ENCODE measurements at regions not wholly inside any gene's neighbourhood (a gene's known extent, or its start where the extent isn't known, plus 50 kb on each side); places are given as distances from the start of the nearest gene placed in this dataset.

GRCh38 chr2:58521803-58522554 lies 280.9 kb upstream of the FANCL start:
- no peaks in the 10 kb centered on the region for H3K27me3 Mint-ChIP-seq
- H3K4me3 Mint-ChIP-seq, result no peak overlapping the region
- H3K4me1 Mint-ChIP-seq (ENCODE audit: low read depth), result no peaks in the 10 kb centered on the region
- H3K9me3 Mint-ChIP-seq, result no peaks in the 10 kb centered on the region
- H3K27ac Mint-ChIP-seq, result no peak overlapping the region
- H3K36me3 Mint-ChIP-seq (ENCODE audit: low read depth), result no peaks in the 10 kb centered on the region

- Mint-ChIP-seq H3K9me3 (no peaks in the 10 kb centered on the region), H3K4me1 (ENCODE audit: low read depth) (no peaks in the 10 kb centered on the region), H3K27ac (no peak overlapping the region), H3K36me3 (ENCODE audit: low read depth) (no peaks in the 10 kb centered on the region), H3K4me3 (no peak overlapping the region), H3K27me3 (no peaks in the 10 kb centered on the region)
These were observed 279.8 kb upstream of the FANCL start for GRCh38 chr2:58520903-58521302.

- no peaks in the 10 kb centered on the region for H3K9me3 Mint-ChIP-seq
These were observed 276.8 kb upstream of the FANCL start for GRCh38 chr2:58517881-58518280.

GRCh38 chr2:58516695-58517094 lies 275.6 kb upstream of the FANCL start:
- Mint-ChIP-seq H3K9me3 (no peaks in the 10 kb centered on the region), H3K27ac (no peak overlapping the region), H3K4me1 (ENCODE audit: low read depth) (no peaks in the 10 kb centered on the region), H3K36me3 (ENCODE audit: low read depth) (no peaks in the 10 kb centered on the region), H3K4me3 (no peak overlapping the region), H3K27me3 (no peaks in the 10 kb centered on the region)

More at GRCh38 chr2:58517881-58518280, 276.8 kb upstream of the FANCL start:
- Mint-ChIP-seq H3K27ac (no peak overlapping the region), H3K4me3 (no peak overlapping the region), H3K36me3 (ENCODE audit: low read depth) (no peaks in the 10 kb centered on the region), H3K4me1 (ENCODE audit: low read depth) (no peaks in the 10 kb centered on the region), H3K27me3 (no peaks in the 10 kb centered on the region)

GRCh38 chr2:58515827-58516573 lies 274.9 kb upstream of the FANCL start:
- Mint-ChIP-seq H3K4me3 (no peak overlapping the region), H3K4me1 (ENCODE audit: low read depth) (no peaks in the 10 kb centered on the region), H3K27me3 (no peaks in the 10 kb centered on the region)

GRCh38 chr2:58514252-58514651 lies 273.1 kb upstream of the FANCL start:
- Mint-ChIP-seq H3K27me3 (no peaks in the 10 kb centered on the region), H3K27ac (no peak overlapping the region), H3K4me3 (no peak overlapping the region)

More at GRCh38 chr2:58515827-58516573, 274.9 kb upstream of the FANCL start:
- Mint-ChIP-seq H3K9me3 (no peaks in the 10 kb centered on the region), H3K27ac (no peak overlapping the region), H3K36me3 (ENCODE audit: low read depth) (no peaks in the 10 kb centered on the region)

GRCh38 chr2:58512878-58513277 lies 271.8 kb upstream of the FANCL start:
- H3K9me3 Mint-ChIP-seq, result no peaks in the 10 kb centered on the region
- no peaks in the 10 kb centered on the region for H3K36me3 Mint-ChIP-seq (ENCODE audit: low read depth)
- no peaks in the 10 kb centered on the region for H3K4me1 Mint-ChIP-seq (ENCODE audit: low read depth)
- no peaks in the 10 kb centered on the region for H3K27me3 Mint-ChIP-seq
- no peak overlapping the region for H3K27ac Mint-ChIP-seq
- H3K4me3 Mint-ChIP-seq, result no peak overlapping the region

More at GRCh38 chr2:58514252-58514651, 273.1 kb upstream of the FANCL start:
- H3K4me1 Mint-ChIP-seq (ENCODE audit: low read depth), result no peaks in the 10 kb centered on the region
- no peaks in the 10 kb centered on the region for H3K9me3 Mint-ChIP-seq
- H3K36me3 Mint-ChIP-seq (ENCODE audit: low read depth), result no peaks in the 10 kb centered on the region

- Mint-ChIP-seq H3K9me3 (no peaks in the 10 kb centered on the region), H3K27me3 (peaks cover 5% of the 10 kb centered on the region), H3K4me3 (no peak overlapping the region), H3K27ac (no peak overlapping the region), H3K36me3 (ENCODE audit: low read depth) (no peaks in the 10 kb centered on the region), H3K4me1 (ENCODE audit: low read depth) (no peaks in the 10 kb centered on the region)
These were observed 266.9 kb upstream of the FANCL start for GRCh38 chr2:58508006-58508405.

- Mint-ChIP-seq H3K27ac (no peak overlapping the region), H3K4me3 (no peak overlapping the region), H3K27me3 (peaks cover 5% of the 10 kb centered on the region), H3K9me3 (no peaks in the 10 kb centered on the region), H3K4me1 (ENCODE audit: low read depth) (no peaks in the 10 kb centered on the region), H3K36me3 (ENCODE audit: low read depth) (no peaks in the 10 kb centered on the region)
These were observed 262.8 kb upstream of the FANCL start for GRCh38 chr2:58503918-58504317.

- no peak overlapping the region for H3K27ac Mint-ChIP-seq
- H3K36me3 Mint-ChIP-seq (ENCODE audit: low read depth), result no peaks in the 10 kb centered on the region
- no peaks in the 10 kb centered on the region for H3K4me1 Mint-ChIP-seq (ENCODE audit: low read depth)
- H3K4me3 Mint-ChIP-seq, result no peak overlapping the region
- peaks cover 5% of the 10 kb centered on the region for H3K27me3 Mint-ChIP-seq
- H3K9me3 Mint-ChIP-seq, result no peaks in the 10 kb centered on the region
These were observed 261.8 kb upstream of the FANCL start for GRCh38 chr2:58502931-58503330.

GRCh38 chr2:58501371-58502160 lies 260.4 kb upstream of the FANCL start:
- H3K27ac Mint-ChIP-seq, result no peak overlapping the region

GRCh38 chr2:58497168-58497567 lies 256.0 kb upstream of the FANCL start:
- H3K4me1 Mint-ChIP-seq (ENCODE audit: low read depth), result no peaks in the 10 kb centered on the region
- H3K4me3 Mint-ChIP-seq, result no peak overlapping the region
- no peaks in the 10 kb centered on the region for H3K9me3 Mint-ChIP-seq
- H3K36me3 Mint-ChIP-seq (ENCODE audit: low read depth), result no peaks in the 10 kb centered on the region
- H3K27me3 Mint-ChIP-seq, result no peaks in the 10 kb centered on the region
- no peak overlapping the region for H3K27ac Mint-ChIP-seq

More at GRCh38 chr2:58501371-58502160, 260.4 kb upstream of the FANCL start:
- Mint-ChIP-seq H3K27me3 (no peaks in the 10 kb centered on the region), H3K4me1 (ENCODE audit: low read depth) (no peaks in the 10 kb centered on the region), H3K36me3 (ENCODE audit: low read depth) (no peaks in the 10 kb centered on the region), H3K4me3 (no peak overlapping the region), H3K9me3 (no peaks in the 10 kb centered on the region)

GRCh38 chr2:58495806-58496205 lies 254.7 kb upstream of the FANCL start:
- Mint-ChIP-seq H3K4me3 (no peak overlapping the region), H3K36me3 (ENCODE audit: low read depth) (no peaks in the 10 kb centered on the region), H3K9me3 (no peaks in the 10 kb centered on the region), H3K27ac (no peak overlapping the region), H3K27me3 (no peaks in the 10 kb centered on the region), H3K4me1 (ENCODE audit: low read depth) (no peaks in the 10 kb centered on the region)

- Mint-ChIP-seq H3K36me3 (ENCODE audit: low read depth) (no peaks in the 10 kb centered on the region), H3K9me3 (no peaks in the 10 kb centered on the region), H3K4me1 (ENCODE audit: low read depth) (no peaks in the 10 kb centered on the region), H3K27me3 (no peaks in the 10 kb centered on the region), H3K4me3 (no peak overlapping the region), H3K27ac (no peak overlapping the region)
These were observed 253.0 kb upstream of the FANCL start for GRCh38 chr2:58494071-58494501.

- H3K4me1 Mint-ChIP-seq (ENCODE audit: low read depth), result no peaks in the 10 kb centered on the region
- H3K4me3 Mint-ChIP-seq, result no peak overlapping the region
- no peaks in the 10 kb centered on the region for H3K9me3 Mint-ChIP-seq
- no peaks in the 10 kb centered on the region for H3K36me3 Mint-ChIP-seq (ENCODE audit: low read depth)
- H3K27me3 Mint-ChIP-seq, result peaks cover 4% of the 10 kb centered on the region
- no peak overlapping the region for H3K27ac Mint-ChIP-seq
These were observed 243.5 kb upstream of the FANCL start for GRCh38 chr2:58484629-58485028.
